ENCODE measurements at regions not wholly inside any gene's neighbourhood (a gene's known extent, or its start where the extent isn't known, plus 50 kb on each side); places are given as distances from the start of the nearest gene placed in this dataset.

- RAD21 ChIA-PET (ENCODE audit: unreplicated experiment): no interaction called here
- no peaks in the 10 kb centered on the region for H3K36me3 ChIP-seq (ENCODE audit: control insufficient read depth in 2 of 2, insufficient read depth in 2 of 2, low read length in 1 of 2)
- intact Hi-C loops (cut with micrococcal nuclease; ENCODE audit: unreplicated experiment) (no loop called here), in situ Hi-C loops (cut with MboI) (no loop called here)
- no TSS peak for BruUV-seq (replicated peaks)
- H3K9me3 ChIP-seq (replicated peaks; ENCODE audit: control insufficient read depth, insufficient read depth, low read length): no peaks in the 10 kb centered on the region
- H3K4me2 ChIP-seq (ENCODE audit: control insufficient read depth, insufficient read depth): no peak overlapping the region
- SMC1A ChIA-PET (ENCODE audit: uncharacterized antibody, unreplicated experiment): no interaction called here
- no peak for FAIRE-seq
- DNase-seq (ENCODE audit: low read depth, low spot score): no peak
- CTCF ChIA-PET: no interaction called here
- WGBS (ENCODE audit: insufficient coverage, insufficient replicate concordance, low lambda C conversion rate, missing lambda C conversion rate): 0% methylated on average over 1 of the region's 1 CpG
- POLR2A ChIA-PET: no interaction called here
- no peak overlapping the region for H3K27ac ChIP-seq (ENCODE audit: control insufficient read depth, insufficient read depth)
- no peaks in the 10 kb centered on the region for H3K79me2 ChIP-seq (ENCODE audit: control insufficient read depth, insufficient read depth, low read length)
- H3K4me3 ChIP-seq: no peak overlapping the region
- H3K9ac ChIP-seq (ENCODE audit: control insufficient read depth, insufficient read depth, low read length): no peak overlapping the region
- H3K27me3 ChIP-seq (replicated peaks in 1 of 2; ENCODE audit: control insufficient read depth in 2 of 2, insufficient read depth in 2 of 2, low read length in 1 of 2): no peaks in the 10 kb centered on the region
- no peaks in the 10 kb centered on the region for H4K20me1 ChIP-seq (ENCODE audit: control insufficient read depth, insufficient read depth)
- H3K4me1 ChIP-seq (ENCODE audit: control insufficient read depth, insufficient read depth, low read length): no peaks in the 10 kb centered on the region
- no peak overlapping the region for H2AFZ ChIP-seq (ENCODE audit: control insufficient read depth, low read depth, low read length)
- ATAC-seq: no peak
- TF ChIP-seq FOXM1 (IDR thresholded peaks at IDR 0.05; ENCODE audit: low read depth, low read length) (no peak), CHD2 (IDR thresholded peaks at IDR 0.05; ENCODE audit: borderline replicate concordance, low read depth, low read length) (no peak), ATF3 (IDR thresholded peaks at IDR 0.05; ENCODE audit: borderline replicate concordance, extremely low read depth, low read depth, low read length) (no peak), KDM1A (IDR thresholded peaks at IDR 0.05; ENCODE audit: borderline replicate concordance) (no peak), CEBPZ (IDR thresholded peaks at IDR 0.05; ENCODE audit: low read depth, low read length) (no peak), RB1 (IDR thresholded peaks at IDR 0.05; ENCODE audit: borderline replicate concordance) (no peak), BMI1 (IDR thresholded peaks at IDR 0.05; ENCODE audit: borderline replicate concordance) (no peak), IRF5 (IDR thresholded peaks at IDR 0.05; ENCODE audit: borderline replicate concordance) (no peak), CBX5 (IDR thresholded peaks at IDR 0.05; ENCODE audit: low read depth) (no peak), ZBTB11 (CRISPR knock-in tag; IDR thresholded peaks at IDR 0.05) (no peak), ZNF592 (IDR thresholded peaks at IDR 0.05) (no peak)
Observed at GRCh38 chr10:55215699-55216098, 414.7 kb upstream of the PCDH15 start.
